ENCODE measurements at regions not wholly inside any gene's neighbourhood (a gene's known extent, or its start where the extent isn't known, plus 50 kb on each side); places are given as distances from the start of the nearest gene placed in this dataset.

DNA sequence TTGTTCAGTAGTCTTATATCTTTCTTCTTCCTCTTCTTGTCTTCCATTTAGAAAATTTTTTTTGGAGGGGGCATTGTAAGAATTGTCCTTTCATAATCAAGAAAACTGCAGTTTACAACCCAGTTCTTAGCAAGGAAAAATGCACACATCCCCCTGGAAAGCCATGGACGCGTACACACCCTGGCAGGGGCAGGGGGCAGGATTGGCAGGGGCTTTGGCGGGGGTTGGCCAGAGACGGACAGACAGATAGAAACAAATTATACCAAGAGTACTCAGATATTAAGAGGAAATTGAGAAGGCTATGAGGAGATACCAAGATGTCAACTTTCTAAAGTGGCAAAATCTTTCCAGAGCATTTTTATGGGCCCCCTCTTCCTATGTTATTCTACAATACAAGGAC, 322.5 kb upstream of the CPXCR1 start:
- no peak for DNase-seq

DNA sequence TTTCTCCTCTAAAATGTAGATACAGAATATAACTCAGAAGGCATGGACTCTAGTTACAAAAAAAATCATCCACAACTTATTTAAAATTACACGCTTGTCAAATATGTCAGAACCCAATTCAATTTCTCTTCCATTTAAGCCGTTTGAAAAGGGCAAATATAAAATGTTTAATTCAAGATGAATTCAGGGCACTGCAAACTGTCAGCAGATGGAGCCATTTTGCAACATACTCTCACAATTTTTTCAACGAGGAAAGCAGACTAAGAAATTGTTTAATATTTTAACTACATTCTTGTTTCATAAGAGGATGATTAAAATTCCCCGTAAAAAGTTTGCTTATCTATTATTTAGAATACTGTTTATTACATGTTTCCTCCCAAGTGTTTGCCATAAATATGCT, 321.3 kb upstream of the CPXCR1 start:
- DNase-seq = no peak

DNA sequence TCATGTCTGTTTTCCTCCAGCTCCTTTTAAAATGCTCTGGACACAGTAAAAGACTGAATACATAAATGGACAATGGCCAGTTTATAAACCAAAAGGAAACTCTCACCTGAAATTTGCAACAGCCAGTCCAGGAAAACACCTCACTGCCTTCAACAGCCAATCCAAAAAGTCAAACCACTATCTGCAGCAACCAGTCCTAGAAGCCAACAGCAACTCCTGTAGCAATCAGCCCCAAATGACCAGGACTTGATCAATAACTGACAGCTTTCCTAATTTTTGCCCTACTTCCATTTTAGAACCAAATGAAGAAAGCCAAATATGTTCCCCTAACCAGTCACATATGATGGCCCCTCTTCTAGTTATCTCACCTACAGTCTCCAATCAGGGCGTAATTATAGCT, 309.5 kb upstream of the CPXCR1 start:
- DNase-seq = no peak

DNA sequence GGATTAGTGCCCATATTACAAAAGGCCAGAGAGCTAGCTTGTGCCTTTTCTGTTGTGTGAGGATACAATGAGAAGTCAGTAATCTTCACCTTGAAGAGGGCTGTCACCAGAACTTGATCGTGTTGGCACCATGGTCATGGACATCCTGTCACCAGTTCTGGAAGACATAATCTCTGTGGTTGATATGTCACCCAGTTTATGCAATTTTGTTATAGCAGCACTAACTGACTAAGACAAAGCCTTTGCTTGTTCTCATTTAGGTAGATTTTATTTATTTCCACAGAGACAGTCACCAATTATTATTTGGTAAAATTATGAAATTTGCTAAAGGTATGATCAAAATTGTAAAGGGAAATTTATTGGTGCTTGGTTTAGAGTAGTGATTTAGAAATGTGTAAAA, 308.8 kb upstream of the CPXCR1 start:
- DNase-seq = no peak

DNA sequence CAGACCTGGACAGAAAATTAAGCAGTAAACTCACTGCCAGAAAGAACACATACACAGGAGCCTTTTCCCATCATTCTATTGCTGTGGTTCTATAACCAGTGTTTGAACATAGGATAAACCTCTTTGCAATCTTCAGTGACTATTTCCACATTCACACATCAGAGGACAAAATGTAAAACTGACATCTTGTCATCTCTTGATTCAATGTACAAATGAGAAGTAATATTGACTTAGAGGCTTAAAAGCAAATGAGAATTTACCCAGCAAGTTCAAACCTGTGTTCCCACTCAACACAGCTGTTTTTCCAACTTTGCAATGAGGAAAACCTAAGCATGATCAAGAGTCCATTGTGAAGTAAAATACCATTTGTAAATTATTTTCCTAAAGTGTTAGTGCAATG, 307.1 kb upstream of the CPXCR1 start:
- DNase-seq = no peak

Data from inflammatory macrophage treated with lipopolysaccharide for 1 hour (primary cell).